Pons (tissue), 1 donor: ENCODE measurements at regions not wholly inside any gene's neighbourhood (a gene's known extent, or its start where the extent isn't known, plus 50 kb on each side); places are given as distances from the start of the nearest gene placed in this dataset.
A peak's percentile ranks its signal among the peaks of the same experiment; 100 is the strongest.
"Not testable (repeated sequence)": the region's sequence is repeated elsewhere in the genome, so short reads cannot be mapped to it uniquely, and the experiment has no call there.

Experiments used
- DNase-seq: peaks from one replicate; pipeline ENCODE4 v3.0.0-alpha.2; 2016; ENCODE audit warnings: low spot score

DNA sequence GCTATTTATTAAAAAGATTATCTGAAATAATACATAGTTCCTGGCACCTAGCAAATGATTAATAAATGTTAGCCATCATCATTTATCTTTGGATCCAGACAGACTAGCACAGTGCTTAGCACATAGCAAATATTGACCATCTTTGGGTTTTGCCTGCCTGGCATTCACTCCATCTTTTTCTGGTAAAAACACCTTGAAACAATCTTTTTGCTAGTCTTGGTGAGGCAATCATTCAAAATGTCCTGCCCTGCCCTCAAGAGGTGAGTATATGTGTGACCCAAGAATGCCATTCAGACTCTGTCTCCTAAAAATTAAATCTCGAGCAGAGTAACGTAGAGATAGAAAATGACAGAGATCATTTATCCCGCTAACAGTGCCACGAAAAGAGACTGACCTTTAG lies 78.3 kb upstream of the ZNF280D start:
- no peak for DNase-seq

DNA sequence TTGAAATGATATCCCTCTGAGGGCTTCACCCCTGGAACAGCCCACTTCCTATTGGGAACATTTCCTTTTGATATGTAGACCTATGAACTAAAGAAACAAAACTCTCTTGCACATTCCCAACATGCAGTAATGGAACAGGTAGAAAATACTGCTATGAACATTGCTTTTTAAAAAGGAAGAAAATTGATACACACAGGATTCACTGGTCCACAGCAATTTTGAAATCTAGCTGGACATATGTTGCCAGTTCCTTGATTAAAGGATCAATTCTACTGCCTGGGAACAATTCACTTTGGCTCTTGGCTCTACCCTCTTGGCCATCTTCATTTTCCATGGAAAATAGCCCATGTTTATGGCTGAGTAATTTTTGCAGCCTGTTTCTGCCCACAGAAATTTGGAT lies 74.9 kb upstream of the ZNF280D start:
- DNase-seq = no peak

DNA sequence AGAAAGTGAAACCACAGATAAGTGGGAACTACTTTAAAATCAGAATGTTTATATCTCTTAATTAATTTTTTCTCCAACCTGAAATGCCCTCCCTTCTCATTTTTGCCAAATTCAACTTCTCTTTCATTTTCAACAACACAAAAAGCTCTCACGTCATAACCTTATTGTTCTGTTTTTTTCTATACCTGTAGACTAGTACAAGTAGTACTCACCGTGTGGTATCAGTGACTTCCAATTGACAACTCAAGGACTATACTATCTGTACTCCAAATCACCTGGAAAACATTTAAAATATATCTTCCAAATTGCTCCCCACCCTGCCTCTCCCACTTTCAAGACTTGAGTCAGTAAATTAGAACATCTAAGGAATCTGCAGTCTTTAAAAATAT lies 72.8 kb upstream of the ZNF280D start:
- no peak for DNase-seq

DNA sequence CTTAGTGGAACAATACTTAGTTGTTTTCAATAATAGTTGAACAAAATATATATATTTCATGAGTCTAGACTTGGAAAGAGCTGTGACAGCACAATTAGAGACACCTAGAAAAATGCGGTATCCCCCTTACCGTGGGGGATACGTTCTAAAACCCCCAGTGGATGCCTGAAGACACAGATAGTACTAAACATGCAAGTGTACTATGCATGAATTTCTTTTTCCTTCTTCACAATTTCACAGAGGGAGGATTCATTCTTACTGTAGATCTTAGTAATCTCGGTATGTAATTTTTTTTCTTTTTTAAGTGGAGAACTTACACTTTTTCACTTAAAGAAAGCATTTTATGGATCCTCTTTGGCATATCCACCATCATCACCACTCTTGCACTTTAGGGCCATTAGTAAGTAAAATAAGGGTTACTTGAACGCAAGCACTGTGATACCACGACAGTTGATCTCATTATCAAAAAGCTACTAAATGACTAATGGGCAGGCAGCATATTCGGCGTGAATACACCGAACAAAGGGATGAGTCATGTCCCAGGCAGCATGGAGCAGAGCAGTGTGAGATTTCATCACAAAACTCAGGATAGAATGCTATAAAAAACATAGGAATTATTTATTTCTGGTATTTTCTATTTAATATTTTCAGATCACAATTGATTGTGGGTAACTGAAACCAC lies 72.3 kb upstream of the ZNF280D start:
- DNase-seq = peak; percentile 64

DNA sequence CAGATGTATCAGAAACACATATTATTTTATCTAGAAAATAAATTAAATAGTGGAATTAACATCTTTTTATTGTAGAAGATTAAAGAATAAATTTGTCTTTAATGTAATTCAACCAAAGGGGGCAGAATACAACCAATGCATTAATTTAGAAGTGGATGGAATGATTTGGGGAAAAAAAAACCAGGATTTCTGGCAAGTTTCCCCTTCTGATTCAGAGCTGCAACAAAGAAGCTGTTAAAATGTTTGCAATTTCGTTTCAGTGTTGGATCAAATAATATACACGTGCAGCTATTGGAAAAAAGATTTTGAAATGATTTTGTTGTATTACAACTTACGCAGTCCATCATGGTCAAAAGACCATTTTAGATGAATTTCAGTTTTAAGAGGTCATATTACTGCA lies 71.6 kb upstream of the ZNF280D start:
- peak; percentile 29 for DNase-seq

DNA sequence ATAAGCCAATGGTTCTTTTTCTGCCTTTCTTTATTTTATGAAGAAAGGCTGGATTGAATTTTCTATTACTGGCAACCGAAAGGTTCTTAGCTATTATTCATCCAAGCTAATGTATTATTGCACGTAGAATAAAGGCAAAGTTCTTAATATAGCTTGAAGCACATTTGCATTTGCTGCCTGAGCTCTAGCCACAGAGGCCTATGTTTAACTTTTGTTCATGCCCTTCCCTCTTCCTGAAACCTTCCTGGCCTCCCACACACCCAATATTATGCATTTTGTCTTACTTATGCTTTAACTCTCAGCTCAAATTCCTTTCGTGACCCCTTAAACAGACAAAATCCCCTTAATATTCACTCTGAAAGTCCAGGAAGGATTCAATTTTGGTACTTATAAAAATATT lies 71.0 kb upstream of the ZNF280D start:
- no peak for DNase-seq

DNA sequence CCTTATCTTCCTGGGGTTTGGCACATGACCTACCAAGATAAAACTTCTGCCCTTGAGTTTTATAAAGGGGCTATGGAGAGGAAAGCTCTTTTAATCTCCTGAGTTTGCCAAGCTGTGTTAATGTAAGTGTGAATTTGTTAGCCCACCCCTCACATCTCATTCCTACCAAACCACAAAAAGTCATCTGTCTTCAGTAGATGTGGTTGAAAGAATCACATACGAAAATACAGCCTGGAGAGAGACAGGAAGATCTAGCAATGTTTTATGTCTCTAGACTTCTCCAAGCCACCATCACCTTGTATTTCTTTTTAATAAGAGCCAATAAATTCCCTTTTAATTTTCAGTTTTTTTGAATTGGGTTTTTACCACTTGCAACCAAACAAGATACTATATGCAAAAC lies 68.9 kb upstream of the ZNF280D start:
- no peak for DNase-seq

DNA sequence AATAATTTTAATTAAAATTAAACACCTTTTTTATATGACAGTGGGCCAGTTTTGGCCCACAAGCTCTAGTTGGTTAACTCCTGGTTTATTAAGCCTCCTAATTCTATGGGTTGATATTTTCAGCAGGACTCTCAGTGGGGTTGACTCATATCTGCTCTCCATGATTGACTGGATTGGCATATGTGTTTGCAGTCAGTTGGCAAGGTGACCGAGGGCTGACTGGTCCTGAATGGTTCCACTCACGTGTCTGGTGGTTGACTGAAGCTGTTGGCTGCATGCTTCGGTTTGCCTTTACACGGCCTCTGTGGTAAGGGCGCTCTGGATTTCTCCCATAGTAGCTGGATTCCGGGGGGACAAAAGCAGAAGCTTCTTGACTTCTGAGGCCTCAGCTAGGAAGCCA lies 65.3 kb upstream of the ZNF280D start:
- DNase-seq = no peak

DNA sequence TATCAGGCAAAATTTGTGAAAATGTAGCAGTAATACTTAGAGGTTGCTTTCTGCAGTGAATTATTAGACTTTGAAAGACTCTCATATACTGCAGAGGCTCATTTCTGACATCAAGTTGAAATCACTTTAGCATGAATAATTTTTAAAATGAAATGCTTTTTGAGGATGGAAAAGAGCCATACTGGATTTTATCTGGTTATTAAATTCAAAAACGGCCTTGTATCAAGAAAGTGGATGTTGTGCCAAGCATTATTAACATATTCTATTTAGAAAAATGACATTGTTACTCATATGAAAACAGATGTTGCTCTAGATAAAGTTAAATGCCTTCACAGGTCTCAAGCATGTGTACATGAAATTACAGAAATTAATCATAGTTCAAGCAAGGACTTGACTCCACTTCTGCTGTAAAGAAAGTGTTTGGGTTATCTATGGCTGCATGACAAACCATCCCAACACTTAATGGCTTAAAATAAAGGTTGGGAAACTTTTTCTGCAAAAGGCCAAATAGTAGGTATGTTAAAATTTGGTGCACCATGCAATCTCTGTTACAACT lies 64.5 kb upstream of the ZNF280D start:
- no peak for DNase-seq

DNA sequence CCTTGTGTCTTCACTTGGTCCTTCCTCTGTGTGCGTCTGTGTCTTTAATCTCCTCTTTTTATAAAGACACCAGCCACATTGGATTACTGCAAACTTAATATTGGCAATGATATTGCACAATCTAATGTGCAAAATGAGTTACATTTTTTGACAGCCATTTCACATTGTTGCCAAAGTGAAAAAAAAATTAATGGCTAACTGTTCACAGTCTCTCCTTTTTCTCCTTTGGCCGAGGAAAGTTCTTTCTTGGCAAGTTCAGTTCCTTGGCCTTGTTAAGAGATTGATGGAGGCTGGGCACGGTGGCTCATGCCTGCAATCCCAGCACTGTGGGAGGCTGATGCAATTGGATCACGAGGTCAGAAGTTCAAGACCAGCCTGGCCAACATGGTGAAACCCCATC lies 62.2 kb upstream of the ZNF280D start:
- no peak for DNase-seq

DNA sequence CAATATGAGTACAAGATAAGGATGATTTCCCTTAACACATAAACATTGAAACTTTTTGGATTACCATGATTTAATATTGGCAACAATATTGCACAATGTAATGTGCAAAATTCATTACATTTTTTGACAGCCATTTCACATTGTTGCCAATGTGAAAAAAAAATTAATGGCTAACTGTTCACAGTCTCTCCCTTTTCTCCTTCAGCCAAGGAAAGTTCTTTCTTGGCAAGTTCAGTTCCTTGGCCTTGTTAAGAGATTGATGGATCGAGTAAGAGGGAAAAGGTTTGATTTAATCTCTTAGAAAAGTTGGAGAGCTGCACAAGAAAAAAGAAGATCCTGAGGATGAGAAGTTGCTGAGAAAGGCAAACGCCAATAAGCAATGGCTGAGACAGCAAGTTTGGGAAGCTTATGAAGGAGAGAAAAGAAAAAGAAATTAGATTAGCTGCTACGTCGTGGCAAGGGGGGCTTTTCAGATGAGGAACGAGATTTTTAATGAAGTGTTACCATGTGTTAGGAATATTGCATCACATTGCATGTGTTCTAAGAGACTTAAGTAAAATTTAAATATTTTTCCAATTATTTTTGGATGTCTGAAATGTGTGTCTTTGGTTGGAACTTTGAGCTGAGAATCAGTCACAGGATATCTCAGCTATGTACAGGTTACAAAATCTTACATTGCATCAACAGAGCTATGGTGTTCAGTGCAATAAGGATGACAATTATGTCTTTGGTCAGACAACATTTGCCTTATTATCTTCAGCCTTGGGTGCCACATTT lies 61.4 kb upstream of the ZNF280D start:
- DNase-seq = no peak

DNA sequence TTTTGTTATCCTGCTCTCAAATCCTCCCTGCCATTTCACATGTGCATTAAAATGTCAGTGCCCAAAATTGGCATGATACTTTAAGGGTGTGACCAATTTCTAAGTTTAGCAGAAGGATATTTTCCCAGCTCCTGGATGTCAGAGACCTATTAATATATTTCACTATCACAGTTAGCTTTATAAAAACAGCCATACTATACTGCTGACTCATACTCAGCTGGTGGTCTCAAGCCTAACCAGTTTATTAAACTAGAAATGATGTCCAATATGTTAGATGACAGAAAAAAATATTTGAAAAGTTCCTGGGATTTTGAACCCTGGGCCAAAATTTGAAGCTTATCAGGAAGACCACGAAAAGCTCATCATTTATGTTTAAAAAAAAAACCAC lies 60.9 kb upstream of the ZNF280D start:
- no peak for DNase-seq

DNA sequence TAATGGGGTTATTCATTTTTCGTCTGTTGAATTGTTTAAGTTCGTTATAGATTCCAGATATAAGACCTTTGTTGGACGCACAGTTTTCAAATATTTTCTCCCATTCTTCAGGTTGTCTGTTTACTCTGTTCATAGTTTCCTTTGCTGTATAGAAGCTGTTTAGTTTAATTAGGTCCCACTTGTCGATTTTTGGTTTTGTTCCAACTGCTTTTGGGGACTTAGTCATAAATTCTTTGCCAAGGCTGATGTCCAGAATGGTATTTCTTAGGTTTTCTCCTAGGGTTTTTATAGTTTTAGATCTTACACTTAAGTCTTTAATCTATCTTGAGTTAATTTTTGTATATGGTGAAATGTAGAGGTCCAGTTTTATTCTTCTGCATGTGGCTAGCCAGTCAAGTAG lies 58.9 kb upstream of the ZNF280D start:
- no peak for DNase-seq

DNA sequence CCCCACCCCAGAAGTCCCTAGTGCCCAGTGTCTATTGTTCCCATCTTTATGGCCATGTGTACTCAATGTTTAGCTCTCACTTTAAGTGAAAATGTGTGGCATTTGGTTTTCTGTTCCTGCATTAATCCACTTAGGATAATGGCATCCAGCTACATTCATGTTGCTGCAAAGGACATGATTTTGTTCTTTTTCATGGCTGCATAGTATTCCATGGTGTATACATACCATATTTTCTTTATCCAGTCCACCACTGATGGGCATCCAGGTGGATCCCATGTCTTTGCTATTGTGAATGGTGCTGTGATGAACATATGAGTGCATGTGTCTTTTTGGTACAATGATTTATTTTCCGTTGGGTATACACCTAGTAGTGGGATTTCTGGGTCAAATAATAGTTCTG lies 58.2 kb upstream of the ZNF280D start:
- not testable (repeated sequence) for DNase-seq

DNA sequence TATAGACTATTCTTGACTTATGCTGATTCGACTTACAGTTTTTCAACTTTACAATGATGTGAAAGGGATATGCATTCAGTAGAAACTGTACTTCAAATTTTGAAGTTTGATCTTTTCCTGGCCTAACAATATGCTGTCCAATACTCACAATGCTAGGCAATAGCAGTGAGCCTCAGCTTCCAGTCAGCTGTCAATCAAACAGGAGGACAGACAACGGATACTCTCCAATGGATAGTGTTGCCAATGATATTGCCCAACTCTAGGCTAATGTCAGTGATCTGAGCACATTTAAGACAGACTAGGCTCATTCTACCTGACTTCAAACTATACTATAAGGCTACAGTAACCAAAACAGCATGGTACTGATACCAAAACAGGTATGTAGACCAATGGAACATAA lies 55.0 kb upstream of the ZNF280D start:
- no peak for DNase-seq

DNA sequence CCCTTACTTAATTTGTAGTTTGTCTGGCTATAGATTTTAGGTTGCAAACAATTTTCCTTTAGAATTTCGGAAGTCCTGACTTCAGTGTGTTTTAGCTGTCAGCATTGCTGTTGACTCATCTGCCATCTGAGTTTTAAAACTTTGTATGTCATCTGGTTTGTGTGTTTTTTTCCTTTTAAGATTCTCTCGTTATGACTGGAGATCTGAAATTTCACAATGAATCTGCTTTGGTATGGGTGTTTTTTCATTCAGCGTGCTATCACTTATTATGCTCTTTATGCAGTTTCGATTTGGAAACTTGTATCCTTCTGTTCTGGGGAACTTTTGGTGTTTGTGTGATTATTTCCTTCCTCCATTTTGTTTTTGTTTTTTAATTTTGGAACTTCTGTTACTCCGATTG lies 53.7 kb upstream of the ZNF280D start:
- DNase-seq = no peak

DNA sequence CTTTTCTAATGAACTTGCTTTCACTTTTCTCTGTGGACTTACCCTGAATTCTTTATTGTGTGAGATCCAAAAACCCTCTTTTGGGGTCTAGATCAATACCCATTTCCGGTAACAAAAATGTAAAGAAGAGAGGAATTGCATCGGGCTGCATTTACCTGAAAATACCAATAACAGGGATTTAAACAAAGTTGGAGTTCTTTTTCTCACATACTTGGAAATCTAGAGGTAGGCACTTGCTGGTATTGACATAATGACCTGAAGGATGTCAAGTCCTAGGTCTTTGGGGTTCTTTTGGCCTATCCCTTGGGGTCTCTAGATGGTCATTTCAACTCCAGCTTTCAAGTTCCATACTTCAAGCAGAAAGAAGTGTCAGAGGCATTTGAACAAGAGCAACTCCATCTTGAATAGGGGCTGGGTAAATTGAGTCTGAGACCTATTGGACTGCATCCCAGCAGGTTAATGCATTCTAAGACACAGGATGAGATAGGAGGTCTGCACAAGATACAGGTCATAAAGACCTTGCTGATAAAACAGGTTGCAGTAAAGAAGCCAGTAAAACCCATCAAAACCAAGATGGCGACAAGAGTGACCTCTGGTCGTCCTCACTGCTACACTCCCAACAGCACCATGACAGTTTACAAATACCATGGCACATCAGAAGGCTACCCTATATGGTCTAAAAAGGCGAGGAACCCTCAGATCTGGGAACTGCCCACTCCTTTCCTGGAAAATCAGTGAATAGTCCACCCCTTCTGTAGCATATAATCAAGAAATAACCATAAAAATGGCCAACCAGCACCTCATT lies 50.8 kb upstream of the ZNF280D start:
- DNase-seq = no peak

DNA sequence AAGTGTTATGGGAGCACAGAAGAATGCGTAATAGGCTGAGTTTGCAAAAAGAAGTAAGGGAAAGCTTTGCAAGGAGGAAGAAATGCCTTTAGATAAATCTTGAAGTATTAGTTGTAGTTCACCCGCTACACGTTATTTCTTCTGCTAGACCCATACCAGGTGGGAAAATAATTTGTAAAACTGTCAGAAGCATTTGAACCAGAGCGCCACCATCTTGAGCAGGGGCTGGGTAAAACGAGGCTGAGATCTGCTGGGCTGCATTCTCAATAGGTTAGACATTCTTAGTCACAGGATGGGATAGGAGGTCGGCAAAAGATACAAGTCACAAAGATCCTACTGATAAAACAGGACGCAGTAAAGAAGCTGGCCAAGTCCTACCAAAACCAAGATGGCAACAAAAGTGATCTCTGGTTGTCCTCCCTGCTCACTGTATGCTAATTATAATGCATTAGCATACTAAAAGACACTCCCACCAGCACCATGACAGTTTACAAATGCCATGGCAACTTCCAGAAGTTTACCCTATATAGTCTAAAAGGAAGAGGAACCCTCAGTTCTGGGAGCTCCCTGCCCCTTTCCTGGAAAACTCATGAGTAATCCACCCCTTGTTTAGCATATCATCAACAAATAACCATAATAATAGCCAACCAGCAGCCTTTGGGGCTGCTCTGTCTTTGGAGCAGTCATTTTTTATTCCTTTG lies 50.0 kb upstream of the ZNF280D start:
- DNase-seq = no peak
